ENCODE measurements at regions not wholly inside any gene's neighbourhood (a gene's known extent, or its start where the extent isn't known, plus 50 kb on each side); places are given as distances from the start of the nearest gene placed in this dataset.

DNA sequence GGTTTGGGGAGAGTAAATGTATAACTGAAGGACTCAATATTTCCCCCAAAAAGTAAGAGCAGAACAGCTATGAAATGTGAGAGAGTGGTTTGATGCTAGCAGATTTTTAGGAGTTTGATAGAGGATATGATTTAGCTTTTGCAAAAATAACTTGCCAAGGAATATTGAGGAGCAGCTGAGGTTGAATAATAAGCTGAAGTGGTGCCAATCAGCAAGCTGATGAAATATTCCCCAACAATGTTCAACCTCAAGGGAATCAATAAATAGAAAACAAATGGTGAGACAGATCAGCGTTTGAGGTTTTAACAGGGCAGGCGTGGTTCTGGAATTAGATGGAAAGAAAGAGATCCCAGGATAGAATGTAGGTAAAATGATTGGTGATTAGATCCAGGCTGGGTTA is 413.4 kb upstream of the ADAMTS5 start:
- WGBS, 3 donors = 70 to 83% (median 73%) methylated on average over 2 of the region's 2 CpGs
- H3K4me1 ChIP-seq (ENCODE audit: control insufficient read depth in 3 of 3, insufficient read depth in 2 of 3, low read depth in 1 of 3, low read length in 2 of 3) = no peaks in the 10 kb centered on the region
- no peak for DNase-seq
- FAIRE-seq = no peak
- H3K27ac ChIP-seq (ENCODE audit: low read depth in 1 of 3, low read length in 2 of 3) = no peak overlapping the region
- H3K36me3 ChIP-seq (ENCODE audit: control insufficient read depth in 3 of 3, insufficient read depth in 2 of 3, low read depth in 1 of 3, low read length in 3 of 3) = no peaks in the 10 kb centered on the region
- peaks cover 0 to 7% of the 10 kb centered on the region in 2 donors for H3K9me3 ChIP-seq (ENCODE audit: control insufficient read depth in 2 of 2, insufficient read depth in 1 of 2, low read depth in 1 of 2, low read length in 1 of 2)
- no peak overlapping the region for H3K4me3 ChIP-seq (ENCODE audit: low read depth in 1 of 3, low read length in 3 of 3)
- H3K27me3 ChIP-seq (ENCODE audit: control insufficient read depth in 3 of 3, insufficient read depth in 3 of 3, low read length in 3 of 3) = no peaks in the 10 kb centered on the region

DNA sequence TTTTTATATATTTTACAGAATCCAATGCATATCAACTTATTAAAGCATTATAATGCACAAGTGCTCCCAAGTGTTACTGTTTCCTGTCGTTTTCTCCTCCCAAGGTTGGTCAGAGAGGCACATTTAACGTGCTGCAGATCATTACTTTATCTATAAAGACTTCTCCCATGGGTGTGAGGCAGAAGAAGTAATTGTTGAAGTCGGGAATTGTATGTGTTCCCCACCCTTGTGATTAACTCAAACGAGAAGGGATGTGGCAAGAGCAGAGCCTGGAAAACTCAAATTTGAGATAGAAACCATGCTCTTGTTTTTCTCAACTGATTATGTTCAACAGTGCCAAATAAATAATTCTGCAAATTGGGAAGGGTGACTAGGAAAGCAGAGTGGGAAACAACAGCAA is 412.5 kb upstream of the ADAMTS5 start:
- 31 to 35% (median 34%) methylated on average over 4 of the region's 4 CpGs for WGBS, 3 donors
- Histone ChIP-seq H3K27me3 (ENCODE audit: control insufficient read depth in 3 of 3, insufficient read depth in 3 of 3, low read length in 3 of 3) (no peaks in the 10 kb centered on the region), H3K9me3 (ENCODE audit: control insufficient read depth in 2 of 2, insufficient read depth in 1 of 2, low read depth in 1 of 2, low read length in 1 of 2) (peaks cover 0 to 2% of the 10 kb centered on the region in 2 donors), H3K4me3 (ENCODE audit: low read depth in 1 of 3, low read length in 3 of 3) (no peak overlapping the region), H3K36me3 (ENCODE audit: control insufficient read depth in 3 of 3, insufficient read depth in 2 of 3, low read depth in 1 of 3, low read length in 3 of 3) (no peaks in the 10 kb centered on the region), H3K27ac (ENCODE audit: low read depth in 1 of 3, low read length in 2 of 3) (no peak overlapping the region), H3K4me1 (ENCODE audit: control insufficient read depth in 3 of 3, insufficient read depth in 2 of 3, low read depth in 1 of 3, low read length in 2 of 3) (no peaks in the 10 kb centered on the region)
- no peak for DNase-seq
- no peak for FAIRE-seq

DNA sequence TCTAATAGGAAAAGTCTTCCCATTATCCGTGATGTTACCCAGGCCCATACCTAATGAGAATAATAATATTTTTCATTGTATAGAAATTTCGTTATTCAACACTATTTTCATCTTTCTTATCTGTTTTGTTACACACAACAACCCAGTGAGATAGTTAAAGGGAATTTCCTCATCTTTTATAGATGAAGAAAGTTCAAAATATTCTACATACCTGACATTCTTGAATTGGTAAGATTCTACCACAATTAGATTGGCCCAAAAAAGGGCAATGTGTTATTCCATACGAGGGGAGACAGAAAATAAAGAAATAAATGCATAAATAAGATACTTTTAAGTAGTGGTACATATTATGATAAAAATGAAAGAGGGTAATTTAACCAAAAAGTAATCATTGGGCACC is 405.5 kb upstream of the ADAMTS5 start:
- no peaks in the 10 kb centered on the region for H3K36me3 ChIP-seq (ENCODE audit: control insufficient read depth in 3 of 3, insufficient read depth in 2 of 3, low read depth in 1 of 3, low read length in 3 of 3)
- H3K9me3 ChIP-seq (ENCODE audit: control insufficient read depth in 2 of 2, insufficient read depth in 1 of 2, low read depth in 1 of 2, low read length in 1 of 2) = no peaks in the 10 kb centered on the region

DNA sequence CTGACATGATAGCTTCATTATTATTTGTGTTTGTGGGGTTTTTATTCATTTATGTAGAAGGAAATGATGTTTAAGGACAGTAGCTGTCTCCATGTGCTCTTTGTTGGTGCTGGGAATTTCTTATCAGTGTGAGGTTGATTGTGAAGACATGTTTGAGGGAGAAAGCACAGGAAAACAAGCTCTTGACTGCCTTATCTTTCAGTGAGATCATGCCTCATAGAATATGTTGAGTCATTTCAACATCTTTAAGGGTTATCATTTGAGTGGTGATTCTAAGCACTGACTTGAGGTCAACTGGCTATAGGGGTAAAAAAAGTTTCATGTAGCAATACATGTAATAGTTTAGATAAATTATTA is 405.1 kb upstream of the ADAMTS5 start:
- no peaks in the 10 kb centered on the region for H3K9me3 ChIP-seq (ENCODE audit: control insufficient read depth in 2 of 2, insufficient read depth in 1 of 2, low read depth in 1 of 2, low read length in 1 of 2)
- H3K36me3 ChIP-seq (ENCODE audit: control insufficient read depth in 3 of 3, insufficient read depth in 2 of 3, low read depth in 1 of 3, low read length in 3 of 3) = no peaks in the 10 kb centered on the region
- DNase-seq (no peak), FAIRE-seq (no peak)
- no peak overlapping the region for H3K4me3 ChIP-seq (ENCODE audit: low read depth in 1 of 3, low read length in 3 of 3)
- no peaks in the 10 kb centered on the region for H3K27me3 ChIP-seq (ENCODE audit: control insufficient read depth in 3 of 3, insufficient read depth in 3 of 3, low read length in 3 of 3)
- H3K27ac ChIP-seq (ENCODE audit: low read depth in 1 of 3, low read length in 2 of 3) = no peak overlapping the region
- H3K4me1 ChIP-seq (ENCODE audit: control insufficient read depth in 3 of 3, insufficient read depth in 2 of 3, low read depth in 1 of 3, low read length in 2 of 3) = peaks cover 0 to 13% (median under 1%) of the 10 kb centered on the region in 3 donors

More for the DNA sequence above, 405.5 kb upstream of the ADAMTS5 start:
- Histone ChIP-seq H3K27me3 (ENCODE audit: control insufficient read depth in 3 of 3, insufficient read depth in 3 of 3, low read length in 3 of 3) (no peaks in the 10 kb centered on the region), H3K4me3 (ENCODE audit: low read depth in 1 of 3, low read length in 3 of 3) (no peak overlapping the region), H3K4me1 (ENCODE audit: control insufficient read depth in 3 of 3, insufficient read depth in 2 of 3, low read depth in 1 of 3, low read length in 2 of 3) (peaks cover 0 to 8% (median 0%) of the 10 kb centered on the region in 3 donors), H3K27ac (ENCODE audit: low read depth in 1 of 3, low read length in 2 of 3) (no peak overlapping the region)
- no peak for DNase-seq
- WGBS, 3 donors = 73 to 78% (median 77%) methylated on average over 3 of the region's 3 CpGs
- FAIRE-seq = no peak

DNA sequence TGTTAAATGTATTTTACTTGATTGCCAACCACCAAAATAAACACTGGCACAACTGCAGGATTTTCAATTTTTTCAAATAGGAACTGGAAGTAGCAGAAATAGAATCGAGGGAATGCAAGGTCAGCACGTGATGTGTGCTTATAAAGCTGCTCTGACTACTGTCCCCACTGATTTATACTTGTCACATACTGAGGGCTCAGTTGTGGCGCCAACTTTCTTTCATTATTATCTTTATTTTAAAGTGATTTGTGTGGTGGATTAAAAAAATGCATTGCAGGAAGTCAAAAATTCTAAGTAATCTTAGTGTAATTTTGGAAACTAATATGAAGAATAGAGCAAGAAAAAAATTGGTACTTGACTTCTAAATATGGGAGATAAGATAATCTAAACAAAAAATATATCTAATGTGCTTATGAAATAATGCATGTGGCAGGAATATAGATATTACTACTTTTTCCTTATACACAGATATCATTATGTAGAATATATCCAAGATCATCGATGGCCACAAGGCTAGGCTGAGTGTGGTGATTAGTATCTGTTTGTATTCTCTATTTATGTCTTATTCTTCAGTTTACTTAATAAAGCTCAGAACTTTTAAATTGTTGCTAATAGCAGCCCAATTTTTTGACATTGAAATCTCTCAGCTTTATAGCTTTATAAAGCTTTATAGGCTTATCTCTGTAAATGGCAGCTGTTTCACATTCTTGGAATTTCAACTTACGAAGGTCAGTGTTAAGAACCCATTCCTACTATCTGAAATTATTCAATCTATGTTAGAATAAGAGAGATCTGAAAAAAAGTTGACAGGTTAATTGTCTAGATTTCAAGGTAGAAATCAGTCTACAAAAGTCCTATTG is 404.5 kb upstream of the ADAMTS5 start:
- no peak for FAIRE-seq
- Histone ChIP-seq H3K4me1 (ENCODE audit: control insufficient read depth in 3 of 3, insufficient read depth in 2 of 3, low read depth in 1 of 3, low read length in 2 of 3) (peaks cover 0 to 15% (median 2%) of the 10 kb centered on the region in 3 donors), H3K9me3 (ENCODE audit: control insufficient read depth in 2 of 2, insufficient read depth in 1 of 2, low read depth in 1 of 2, low read length in 1 of 2) (no peaks in the 10 kb centered on the region), H3K27me3 (ENCODE audit: control insufficient read depth in 3 of 3, insufficient read depth in 3 of 3, low read length in 3 of 3) (no peaks in the 10 kb centered on the region), H3K4me3 (ENCODE audit: low read depth in 1 of 3, low read length in 3 of 3) (no peak overlapping the region), H3K27ac (ENCODE audit: low read depth in 1 of 3, low read length in 2 of 3) (no peak overlapping the region), H3K36me3 (ENCODE audit: control insufficient read depth in 3 of 3, insufficient read depth in 2 of 3, low read depth in 1 of 3, low read length in 3 of 3) (no peaks in the 10 kb centered on the region)
- no peak for DNase-seq
- 54 to 74% (median 61%) methylated on average over 5 of the region's 5 CpGs for WGBS, 3 donors

DNA sequence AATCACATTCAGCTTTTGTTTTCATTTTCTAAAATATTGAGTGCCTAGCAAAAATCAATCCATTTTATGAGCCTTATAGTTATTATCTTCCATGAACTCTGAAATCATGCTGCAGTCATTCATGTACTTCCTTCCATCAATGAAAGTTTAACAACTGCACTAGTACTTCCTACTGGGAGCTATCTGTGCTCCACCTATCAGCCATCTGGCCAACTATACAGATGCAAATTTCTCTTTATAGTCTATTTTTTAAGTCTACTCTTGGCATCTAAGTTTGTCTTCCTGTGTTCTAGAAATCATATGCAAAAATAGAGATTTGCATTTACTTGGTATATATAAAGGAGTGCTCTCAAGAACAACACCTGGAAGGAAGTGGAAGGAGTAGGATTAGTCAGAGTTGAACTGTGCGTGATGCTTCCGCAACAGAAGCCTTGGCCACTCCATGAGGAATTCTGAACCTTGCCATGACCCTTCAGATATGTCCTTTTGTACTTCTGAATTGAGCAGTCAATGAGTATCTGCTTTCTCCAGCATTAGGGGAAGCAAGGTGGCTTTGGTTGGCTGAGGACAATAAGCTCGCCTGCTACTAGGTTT is 403.2 kb upstream of the ADAMTS5 start:
- 69 to 83% (median 77%) methylated on average over 3 of the region's 3 CpGs for WGBS, 3 donors
- DNase-seq = no peak
- FAIRE-seq = no peak

DNA sequence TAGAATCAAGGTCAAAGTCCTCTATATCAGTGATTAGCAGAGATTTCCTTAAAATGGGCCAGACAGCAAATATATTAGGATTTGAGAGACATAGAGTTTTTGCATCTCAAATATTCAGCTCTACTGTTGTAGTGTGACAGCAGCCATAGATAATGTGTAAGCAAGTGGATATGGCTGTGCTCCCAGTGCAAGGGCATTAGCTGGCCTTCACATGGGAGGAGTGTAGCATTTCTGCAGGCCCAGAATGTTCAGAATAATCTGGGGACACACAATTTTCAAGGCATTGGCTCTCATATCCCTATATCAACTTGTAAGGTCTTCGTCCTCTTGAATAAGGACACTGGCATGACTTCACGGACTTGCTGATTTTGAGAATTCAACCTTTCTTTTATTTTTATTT is 402.3 kb upstream of the ADAMTS5 start:
- no peak for FAIRE-seq

More for the DNA sequence above, 403.2 kb upstream of the ADAMTS5 start:
- peak overlapping the region in 1 of 3 donors; percentile 36 for H3K27ac ChIP-seq (ENCODE audit: low read depth in 1 of 3, low read length in 2 of 3)
- no peaks in the 10 kb centered on the region for H3K9me3 ChIP-seq (ENCODE audit: control insufficient read depth in 2 of 2, insufficient read depth in 1 of 2, low read depth in 1 of 2, low read length in 1 of 2)
- H3K4me1 ChIP-seq (ENCODE audit: control insufficient read depth in 3 of 3, insufficient read depth in 2 of 3, low read depth in 1 of 3, low read length in 2 of 3) = peaks cover 0 to 22% (median 2%) of the 10 kb centered on the region in 3 donors
- H3K36me3 ChIP-seq (ENCODE audit: control insufficient read depth in 3 of 3, insufficient read depth in 2 of 3, low read depth in 1 of 3, low read length in 3 of 3) = no peaks in the 10 kb centered on the region
- no peak overlapping the region for H3K4me3 ChIP-seq (ENCODE audit: low read depth in 1 of 3, low read length in 3 of 3)
- H3K27me3 ChIP-seq (ENCODE audit: control insufficient read depth in 3 of 3, insufficient read depth in 3 of 3, low read length in 3 of 3) = no peaks in the 10 kb centered on the region

DNA sequence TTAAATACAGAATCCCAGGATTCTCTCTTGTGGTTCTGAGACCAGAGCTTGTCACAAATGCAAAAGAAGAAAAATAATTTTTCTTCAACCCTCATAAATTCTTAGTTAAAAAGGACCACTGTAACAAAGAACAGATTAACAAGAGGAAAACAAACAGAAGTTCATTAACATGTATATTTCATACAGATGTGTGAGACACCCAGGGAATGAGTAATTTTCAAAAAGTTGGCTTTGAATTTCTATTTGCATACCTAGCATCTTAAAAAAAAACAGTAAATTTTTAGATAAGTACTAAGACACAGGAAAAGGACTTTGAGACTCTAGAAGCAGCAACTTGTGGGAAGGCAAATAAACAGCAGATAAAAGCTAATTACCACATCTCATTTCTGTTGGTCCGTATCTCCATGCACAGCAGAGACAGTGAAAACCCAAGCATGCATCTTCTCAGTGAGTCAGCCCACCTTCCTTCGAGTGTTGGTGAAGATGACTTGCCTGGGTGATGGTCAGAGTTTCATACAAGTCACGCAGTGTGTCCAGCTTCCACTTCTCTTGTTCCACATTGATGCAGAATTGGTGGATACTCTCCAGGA is 399.9 kb upstream of the ADAMTS5 start:
- H3K36me3 ChIP-seq (ENCODE audit: control insufficient read depth in 3 of 3, insufficient read depth in 2 of 3, low read depth in 1 of 3, low read length in 3 of 3) = no peaks in the 10 kb centered on the region
- H3K27me3 ChIP-seq (ENCODE audit: control insufficient read depth in 3 of 3, insufficient read depth in 3 of 3, low read length in 3 of 3) = no peaks in the 10 kb centered on the region
- FAIRE-seq = no peak
- no peaks in the 10 kb centered on the region for H3K9me3 ChIP-seq (ENCODE audit: control insufficient read depth in 2 of 2, insufficient read depth in 1 of 2, low read depth in 1 of 2, low read length in 1 of 2)
- 34 to 70% (median 47%) methylated on average over 3 of the region's 3 CpGs for WGBS, 3 donors
- peak in 1 of 2 donors; percentile 60 for DNase-seq
- no peak overlapping the region for H3K4me3 ChIP-seq (ENCODE audit: low read depth in 1 of 3, low read length in 3 of 3)
- H3K4me1 ChIP-seq (ENCODE audit: control insufficient read depth in 3 of 3, insufficient read depth in 2 of 3, low read depth in 1 of 3, low read length in 2 of 3) = peaks cover 0 to 22% (median 2%) of the 10 kb centered on the region in 3 donors
- peak overlapping the region in 1 of 3 donors; percentile 50 for H3K27ac ChIP-seq (ENCODE audit: low read depth in 1 of 3, low read length in 2 of 3)

More for the DNA sequence above, 402.3 kb upstream of the ADAMTS5 start:
- DNase-seq = no peak
- no peak overlapping the region for H3K4me3 ChIP-seq (ENCODE audit: low read depth in 1 of 3, low read length in 3 of 3)
- H3K27me3 ChIP-seq (ENCODE audit: control insufficient read depth in 3 of 3, insufficient read depth in 3 of 3, low read length in 3 of 3) = no peaks in the 10 kb centered on the region
- peaks cover 0 to 22% (median 2%) of the 10 kb centered on the region in 3 donors for H3K4me1 ChIP-seq (ENCODE audit: control insufficient read depth in 3 of 3, insufficient read depth in 2 of 3, low read depth in 1 of 3, low read length in 2 of 3)
- H3K36me3 ChIP-seq (ENCODE audit: control insufficient read depth in 3 of 3, insufficient read depth in 2 of 3, low read depth in 1 of 3, low read length in 3 of 3) = no peaks in the 10 kb centered on the region
- H3K27ac ChIP-seq (ENCODE audit: low read depth in 1 of 3, low read length in 2 of 3) = no peak overlapping the region
- 90 to 95% (median 93%) methylated on average over 2 of the region's 2 CpGs for WGBS, 3 donors
- H3K9me3 ChIP-seq (ENCODE audit: control insufficient read depth in 2 of 2, insufficient read depth in 1 of 2, low read depth in 1 of 2, low read length in 1 of 2) = no peaks in the 10 kb centered on the region
